Heart left ventricle (tissue), 13 donors: ENCODE measurements at regions not wholly inside any gene's neighbourhood (a gene's known extent, or its start where the extent isn't known, plus 50 kb on each side); places are given as distances from the start of the nearest gene placed in this dataset.

Experiments used
- CTCF ChIP-seq, 12 donors: fragments of 200-600 bp; sonication (generic) in 4 of 12; IDR thresholded peaks; one replicate each; pipeline versions ENCODE4 v1.5.0 to v1.8.0; 2018 to 2022; ENCODE audit warnings: antibody characterized with exemption in 12 of 12, mild to moderate bottlenecking in 5 of 12
- POLR2A ChIP-seq, 2 donors: fragments of 450-650 bp; IDR thresholded peaks; one replicate each; pipeline ENCODE4 v1.6.1; 2017; ENCODE audit warnings: antibody characterized with exemption in 2 of 2, mild to moderate bottlenecking in 2 of 2, moderate library complexity in 2 of 2
- donor health status: ischemic (EF 13 %, LVEDD 7.1; RV severe dilation, severe dysfunction).
- donor health status: DM: no; HTN: yes; CAD: no.
- donor health status: DM: no; HTN: no; CAD: no.
- donor health status: ischemic (EF 25% LVEDD 6.9; RV normal size, moderate dysfunction).
- donor health status: ischemic (EF 25% LVEDD 5.7; RV mildly dilated, moderate dysfunction).
- donor health status: ischemic (EF 35%, LVEDD 5.7; RV mildly dilated, moderate dysfunction).
- donor health status: nonischemic (EF 11% LVEDD 7.7; RV severe dilation, severe dysfunction).
- donor health status: DM: yes; HTN: yes; CAD: no.
- donor health status: PGD.
- donor health status: ischemic (EF 29% LVEDD 5.4; RV normal size, mild dysfunction).
- donor health status: nonischemic (EF 23%, LVEDD 6.1; RV moderate dilation, normal function).

GRCh38 chr7:131931370-131931769 lies 374.9 kb upstream of the PODXL start:
- no peak for TF ChIP-seq CTCF (IDR thresholded peaks at IDR 0.05)
- no peak for TF ChIP-seq POLR2A (IDR thresholded peaks at IDR 0.05)
